GM20000 (cell line): ENCODE measurements at regions not wholly inside any gene's neighbourhood (a gene's known extent, or its start where the extent isn't known, plus 50 kb on each side); places are given as distances from the start of the nearest gene placed in this dataset.

ENCODE experiments used
- DNase-seq: peaks from one replicate; pipeline ENCODE4 v3.0.0; 2012; ENCODE audit warnings: low spot score
- CTCF ChIP-seq: IDR thresholded peaks from 2 replicates; pipeline ENCODE4 v1.5.1; 2012; ENCODE audit warnings: mild to moderate bottlenecking, control low read depth; ENCODE audit errors: extremely low read depth, missing control alignments

- TF ChIP-seq CTCF, result no peak
- no peak for DNase-seq
Observed at GRCh38 chr13:47413526-47413925, 516.7 kb upstream of the HTR2A start.

GRCh38 chr13:47413112-47413511 is 516.3 kb upstream of the HTR2A start:
- DNase-seq, result no peak
- TF ChIP-seq CTCF, result no peak

GRCh38 chr13:47409778-47410177 is 512.9 kb upstream of the HTR2A start:
- TF ChIP-seq CTCF, result no peak
- no peak for DNase-seq

- DNase-seq, result no peak
- no peak for TF ChIP-seq CTCF
Observed at GRCh38 chr13:47408546-47409319, 511.9 kb upstream of the HTR2A start.

- DNase-seq, result no peak
- no peak for TF ChIP-seq CTCF
Observed at GRCh38 chr13:47407808-47408207, 511.0 kb upstream of the HTR2A start.

- no peak for TF ChIP-seq CTCF
- no peak for DNase-seq
Observed at GRCh38 chr13:47399599-47399998, 502.7 kb upstream of the HTR2A start.

- no peak for TF ChIP-seq CTCF
- no peak for DNase-seq
Observed at GRCh38 chr13:47397739-47398138, 500.9 kb upstream of the HTR2A start.
